Endodermal cell (in vitro differentiated cells): ENCODE measurements at regions not wholly inside any gene's neighbourhood (a gene's known extent, or its start where the extent isn't known, plus 50 kb on each side); places are given as distances from the start of the nearest gene placed in this dataset.

Source experiments
- DNase-seq: peaks from one replicate; pipeline ENCODE4 v3.0.0-alpha.2; 2017
- H3K27ac ChIP-seq: 2 replicates; pipeline ENCODE4 v1.5.1; 2013; ENCODE audit warnings: mild to moderate bottlenecking, low read depth, low read length, moderate library complexity
- H3K27me3 ChIP-seq: 2 replicates; pipeline ENCODE4 v1.6.1; 2013; ENCODE audit warnings: mild to moderate bottlenecking, low read length, moderate library complexity; ENCODE audit not compliant: insufficient read depth, control insufficient read depth, poor library complexity, severe bottlenecking
- H3K36me3 ChIP-seq: 2 replicates; pipeline ENCODE4 v1.7.0; 2013; ENCODE audit warnings: mild to moderate bottlenecking, low read length, moderate library complexity; ENCODE audit not compliant: control insufficient read depth, insufficient read depth
- H3K4me1 ChIP-seq: one replicate; pipeline ENCODE4 v1.7.0; 2013; ENCODE audit warnings: low read length; ENCODE audit not compliant: control insufficient read depth, insufficient read depth
- H3K4me3 ChIP-seq: 2 replicates; pipeline ENCODE4 v1.5.1; 2013; ENCODE audit warnings: mild to moderate bottlenecking, low read length, moderate library complexity
- H3K9ac ChIP-seq: 2 replicates; pipeline ENCODE4 v1.6.1; 2013; ENCODE audit warnings: mild to moderate bottlenecking, low read length, moderate library complexity; ENCODE audit not compliant: poor library complexity, severe bottlenecking; ENCODE audit errors: extremely low read depth
- H3K9me3 ChIP-seq: 2 replicates; pipeline ENCODE4 v1.6.1; 2013; ENCODE audit warnings: mild to moderate bottlenecking, low read length, moderate library complexity; ENCODE audit not compliant: control insufficient read depth
- H3K27ac Mint-ChIP-seq: 2 replicates; pipeline ENCODE4 v1.8.0; 2020; ENCODE audit warnings: mixed read lengths
- H3K27me3 Mint-ChIP-seq: 2 replicates; pipeline ENCODE4 v1.8.0; 2021; ENCODE audit warnings: mild to moderate bottlenecking, mixed read lengths; ENCODE audit not compliant: insufficient read depth
- H3K36me3 Mint-ChIP-seq: 2 replicates; pipeline ENCODE4 v1.8.0; 2020; ENCODE audit warnings: low read depth, mixed read lengths
- H3K4me1 Mint-ChIP-seq: 2 replicates; pipeline ENCODE4 v1.8.0; 2020; ENCODE audit warnings: mixed read lengths
- H3K4me3 Mint-ChIP-seq: 2 replicates; pipeline ENCODE4 v1.8.0; 2020; ENCODE audit warnings: mild to moderate bottlenecking, moderate library complexity, mixed read lengths
- H3K9me3 Mint-ChIP-seq: 2 replicates; pipeline ENCODE4 v1.8.0; 2020; ENCODE audit warnings: mild to moderate bottlenecking, mixed read lengths
- WGBS, 2 experiments: methylation state at CpG; one replicate each; pipeline versions ENCODE4 v1.1.5 to v1.1.7; 2013; ENCODE audit warnings: missing lambda C conversion rate in 2 of 2, mixed read lengths in 1 of 2; ENCODE audit not compliant: insufficient coverage in 1 of 2, insufficient read length in 1 of 2; 5-methylcytosine and 5-hydroxymethylcytosine counted together
- TF ChIP-seq, protein P1 (sequence below): fragments of 200-600 bp; sonication (generic); conservative IDR thresholded peaks from 2 replicates; pipeline ENCODE4 v1.5.0; 2021; ENCODE audit warnings: antibody characterized with exemption, mild to moderate bottlenecking

DNA sequence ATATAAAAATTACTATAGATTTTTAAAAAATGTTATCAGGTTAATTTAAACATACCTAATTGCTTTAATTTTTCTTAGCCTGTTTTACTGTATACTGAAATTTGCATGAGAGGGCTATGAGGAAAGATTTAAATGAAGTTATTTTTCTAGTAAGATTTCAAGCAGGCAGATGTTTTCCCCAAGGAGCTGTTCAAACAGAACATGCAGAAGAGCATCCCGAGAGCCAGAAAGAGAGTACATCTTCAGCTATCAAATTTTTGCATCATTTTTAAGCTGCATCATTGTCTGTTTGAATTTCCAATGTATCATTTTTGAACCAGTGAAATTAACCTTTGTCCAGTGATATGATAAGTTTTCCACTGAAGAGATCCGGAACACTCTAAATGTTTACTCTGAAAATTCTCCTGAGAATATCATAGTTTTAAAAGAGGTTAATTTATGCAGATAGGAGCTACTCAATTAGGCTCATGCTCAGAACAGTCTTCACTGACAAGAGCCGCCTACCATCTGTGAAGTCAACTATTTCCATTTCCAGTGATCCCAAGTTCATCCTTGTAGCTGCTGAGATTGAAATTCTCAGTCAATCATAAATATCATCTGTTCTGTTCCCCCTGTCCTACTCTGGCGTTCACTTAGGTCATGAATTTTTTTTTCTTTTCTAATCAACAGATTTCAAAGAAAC, 467.7 kb upstream of the NBEA start:
- Mint-ChIP-seq H3K9me3 (no peaks in the 10 kb centered on the region), H3K36me3 (no peaks in the 10 kb centered on the region), H3K27ac (no peak overlapping the region), H3K4me1 (peaks cover 5% of the 10 kb centered on the region), H3K27me3 (no peaks in the 10 kb centered on the region), H3K4me3 (no peak overlapping the region)
- TF ChIP-seq, protein P1, sequence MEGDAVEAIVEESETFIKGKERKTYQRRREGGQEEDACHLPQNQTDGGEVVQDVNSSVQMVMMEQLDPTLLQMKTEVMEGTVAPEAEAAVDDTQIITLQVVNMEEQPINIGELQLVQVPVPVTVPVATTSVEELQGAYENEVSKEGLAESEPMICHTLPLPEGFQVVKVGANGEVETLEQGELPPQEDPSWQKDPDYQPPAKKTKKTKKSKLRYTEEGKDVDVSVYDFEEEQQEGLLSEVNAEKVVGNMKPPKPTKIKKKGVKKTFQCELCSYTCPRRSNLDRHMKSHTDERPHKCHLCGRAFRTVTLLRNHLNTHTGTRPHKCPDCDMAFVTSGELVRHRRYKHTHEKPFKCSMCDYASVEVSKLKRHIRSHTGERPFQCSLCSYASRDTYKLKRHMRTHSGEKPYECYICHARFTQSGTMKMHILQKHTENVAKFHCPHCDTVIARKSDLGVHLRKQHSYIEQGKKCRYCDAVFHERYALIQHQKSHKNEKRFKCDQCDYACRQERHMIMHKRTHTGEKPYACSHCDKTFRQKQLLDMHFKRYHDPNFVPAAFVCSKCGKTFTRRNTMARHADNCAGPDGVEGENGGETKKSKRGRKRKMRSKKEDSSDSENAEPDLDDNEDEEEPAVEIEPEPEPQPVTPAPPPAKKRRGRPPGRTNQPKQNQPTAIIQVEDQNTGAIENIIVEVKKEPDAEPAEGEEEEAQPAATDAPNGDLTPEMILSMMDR = no peak
- Histone ChIP-seq H3K9ac (no peak overlapping the region), H3K27ac (no peak overlapping the region), H3K27me3 (no peaks in the 10 kb centered on the region), H3K9me3 (no peaks in the 10 kb centered on the region), H3K4me1 (peaks cover 2% of the 10 kb centered on the region), H3K36me3 (no peaks in the 10 kb centered on the region), H3K4me3 (no peak overlapping the region)
- 83 to 86% methylated on average over 3 to 4 of the region's 4 CpGs for WGBS, 2 experiments
- no peak for DNase-seq

GRCh38 chr13:34478376-34478775, 463.7 kb upstream of the NBEA start:
- no peak overlapping the region for H3K9ac ChIP-seq
- no peaks in the 10 kb centered on the region for H3K36me3 ChIP-seq
- H3K4me1 ChIP-seq = no peaks in the 10 kb centered on the region
- no peaks in the 10 kb centered on the region for H3K9me3 ChIP-seq
- no peaks in the 10 kb centered on the region for H3K27me3 Mint-ChIP-seq
- H3K9me3 Mint-ChIP-seq = no peaks in the 10 kb centered on the region
- TF ChIP-seq, protein P1 = no peak
- no peak overlapping the region for H3K4me3 ChIP-seq
- no peaks in the 10 kb centered on the region for H3K36me3 Mint-ChIP-seq
- DNase-seq = no peak
- no peak overlapping the region for H3K4me3 Mint-ChIP-seq
- 89 to 94% methylated on average over 1 to 2 of the region's 2 CpGs for WGBS, 2 experiments
- no peak overlapping the region for H3K27ac Mint-ChIP-seq
- no peaks in the 10 kb centered on the region for H3K27me3 ChIP-seq
- no peak overlapping the region for H3K27ac ChIP-seq
- no peaks in the 10 kb centered on the region for H3K4me1 Mint-ChIP-seq

GRCh38 chr13:34502011-34502410, 440.1 kb upstream of the NBEA start:
- Histone ChIP-seq H3K36me3 (no peaks in the 10 kb centered on the region), H3K9me3 (no peaks in the 10 kb centered on the region), H3K27ac (no peak overlapping the region), H3K4me3 (no peak overlapping the region), H3K27me3 (no peaks in the 10 kb centered on the region), H3K9ac (no peak overlapping the region), H3K4me1 (no peaks in the 10 kb centered on the region)
- no peak overlapping the region for H3K4me3 Mint-ChIP-seq
- H3K9me3 Mint-ChIP-seq = peaks cover 5% of the 10 kb centered on the region
- no peaks in the 10 kb centered on the region for H3K36me3 Mint-ChIP-seq
- H3K27me3 Mint-ChIP-seq = no peaks in the 10 kb centered on the region
- H3K27ac Mint-ChIP-seq = no peak overlapping the region
- 79% methylated on average over 2 of the region's 2 CpGs; no CpG with 5 or more reads in 1 of the 2 experiments for WGBS, 2 experiments
- DNase-seq = no peak
- TF ChIP-seq, protein P1 = no peak
- H3K4me1 Mint-ChIP-seq = no peaks in the 10 kb centered on the region
